ENCODE measurements at regions not wholly inside any gene's neighbourhood (a gene's known extent, or its start where the extent isn't known, plus 50 kb on each side); places are given as distances from the start of the nearest gene placed in this dataset.

DNA sequence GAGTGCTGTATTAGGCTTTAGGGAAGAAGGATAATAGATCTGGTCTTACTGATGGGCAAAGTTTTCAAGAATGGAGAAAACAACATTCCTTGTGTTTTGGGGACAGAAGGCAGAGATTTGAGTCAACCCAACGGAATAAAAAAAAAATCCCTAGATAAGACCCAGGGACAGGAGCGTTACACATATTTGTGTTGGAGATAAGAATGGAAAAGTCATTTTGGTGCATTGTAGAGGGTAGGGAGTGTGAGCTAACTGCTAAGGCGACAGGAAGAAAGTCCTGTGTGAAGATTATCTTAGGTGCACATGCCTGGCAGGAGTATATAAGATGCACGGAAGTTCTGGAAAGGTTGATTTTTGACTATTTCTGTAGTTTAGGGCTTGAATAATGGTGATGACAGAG, 450.3 kb upstream of the ARGLU1 start:
- TF ChIP-seq CTCF (IDR thresholded peaks at IDR 0.05) (no peak), POLR2AphosphoS5 (IDR thresholded peaks at IDR 0.05) (no peak), EP300 (IDR thresholded peaks at IDR 0.05) (no peak), POLR2A (IDR thresholded peaks at IDR 0.05) (no peak)
